GM13976 (cell line): ENCODE measurements at regions not wholly inside any gene's neighbourhood (a gene's known extent, or its start where the extent isn't known, plus 50 kb on each side); places are given as distances from the start of the nearest gene placed in this dataset.
A peak's percentile ranks its signal among the peaks of the same experiment; 100 is the strongest.

ENCODE experiments used
- DNase-seq: peaks from one replicate; pipeline ENCODE4 v3.0.0; 2012; ENCODE audit warnings: low spot score
- CTCF ChIP-seq: IDR thresholded peaks from 2 replicates; pipeline ENCODE4 v1.5.1; 2012; ENCODE audit warnings: borderline replicate concordance, mild to moderate bottlenecking; ENCODE audit not compliant: insufficient read depth; ENCODE audit errors: extremely low read depth, missing control alignments, control extremely low read depth
- in situ Hi-C: fragments of 300-500 bp; cut with MboI; formaldehyde crosslinking; loops from one replicate; pipeline ENCODE4 v1.12.0; 2022; ENCODE audit warnings: low sequenced_read_pairs, mixed read lengths, inconsistent platforms; ENCODE audit not compliant: unreplicated experiment

- in situ Hi-C loops, result no loop called here
- DNase-seq, result no peak
- no peak for TF ChIP-seq CTCF
Observed at GRCh38 chr3:193836511-193836910, 243.5 kb downstream of the OPA1 start.

GRCh38 chr3:193836918-193837317 lies 243.9 kb downstream of the OPA1 start:
- DNase-seq, result no peak
- in situ Hi-C loops, result no loop called here
- no peak for TF ChIP-seq CTCF

- no peak for TF ChIP-seq CTCF
- in situ Hi-C loops, result no loop called here
- no peak for DNase-seq
Observed at GRCh38 chr3:193837347-193837827, 244.4 kb downstream of the OPA1 start.

- in situ Hi-C loops, result no loop called here
- DNase-seq, result no peak
- no peak for TF ChIP-seq CTCF
Observed at GRCh38 chr3:193840111-193840641, 247.2 kb downstream of the OPA1 start.

GRCh38 chr3:193841581-193841980 lies 248.6 kb downstream of the OPA1 start:
- in situ Hi-C loops, result no loop called here
- TF ChIP-seq CTCF, result no peak
- DNase-seq, result no peak

- TF ChIP-seq CTCF, result no peak
- in situ Hi-C loops, result no loop called here
- peak; percentile 43 for DNase-seq
Observed at GRCh38 chr3:193842029-193842798, 249.2 kb downstream of the OPA1 start.
